Esophagus squamous epithelium (tissue), 4 donors: ENCODE measurements at regions not wholly inside any gene's neighbourhood (a gene's known extent, or its start where the extent isn't known, plus 50 kb on each side); places are given as distances from the start of the nearest gene placed in this dataset.

Experiments used
- CTCF ChIP-seq, 6 experiments: fragments of 450-650 bp in 4 of 6; fragments of 200-600 bp in 2 of 6; sonication (generic) in 2 of 6; IDR thresholded peaks; one replicate each; pipeline ENCODE4 v1.5.1; 2016 to 2019; ENCODE audit warnings: antibody characterized with exemption in 6 of 6, mild to moderate bottlenecking in 4 of 6, moderate library complexity in 4 of 6
- POLR2A ChIP-seq, 4 donors: fragments of 450-650 bp; IDR thresholded peaks; one replicate each; pipeline ENCODE4 v1.6.1; 2017; ENCODE audit warnings: antibody characterized with exemption in 4 of 4, mild to moderate bottlenecking in 4 of 4, moderate library complexity in 3 of 4

- TF ChIP-seq CTCF (IDR thresholded peaks at IDR 0.05) = no peak
- no peak for TF ChIP-seq POLR2A (IDR thresholded peaks at IDR 0.05)
These were observed 106.4 kb upstream of the CARMIL1 start for GRCh38 chr6:25172819-25173218.
